ENCODE measurements at regions not wholly inside any gene's neighbourhood (a gene's known extent, or its start where the extent isn't known, plus 50 kb on each side); places are given as distances from the start of the nearest gene placed in this dataset.

DNA sequence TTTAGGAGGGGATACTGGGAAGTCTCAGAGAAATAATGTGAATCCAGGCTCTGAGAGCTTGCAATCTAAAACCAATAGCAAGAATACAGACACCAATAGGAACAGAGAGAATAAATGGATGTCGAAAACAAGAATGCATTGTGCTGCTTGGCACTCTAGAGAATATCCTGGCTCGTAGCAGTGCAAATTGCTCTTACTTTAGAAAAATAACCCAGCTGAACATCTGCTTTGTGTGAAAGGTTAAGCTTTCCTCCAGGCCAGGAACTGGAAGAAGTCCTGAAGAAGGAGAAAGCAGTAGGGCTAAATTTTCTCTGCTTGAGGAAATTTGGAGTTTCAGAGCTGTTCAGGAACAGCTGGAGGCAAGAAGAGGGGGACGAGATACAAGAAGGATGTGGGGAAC is 382.3 kb downstream of the HHIPL2 start:
- DNase-seq = no peak

GRCh38 chr1:222163895-222164294 is 384.0 kb downstream of the HHIPL2 start:
- DNase-seq = no peak

DNA sequence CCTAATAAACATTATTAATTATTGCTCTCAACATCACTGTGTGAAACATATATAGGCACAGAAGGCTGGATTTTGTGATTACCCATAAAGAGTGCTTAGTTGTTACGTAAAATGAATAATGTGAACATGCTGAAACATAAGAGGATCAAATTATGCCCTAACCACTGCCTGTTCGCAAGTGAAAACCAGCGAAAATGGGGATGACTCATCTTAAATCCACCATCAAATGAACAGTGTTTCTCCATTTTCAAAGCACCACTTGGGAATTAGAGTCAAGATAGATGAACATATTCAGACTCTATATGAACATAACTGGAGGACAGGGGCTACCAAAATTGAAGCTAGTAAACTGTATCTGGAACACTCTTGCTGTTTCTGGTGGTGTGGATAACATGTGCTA is 386.2 kb downstream of the HHIPL2 start:
- DNase-seq = no peak

- no peak for DNase-seq
Measured at GRCh38 chr1:222157612-222158011, 390.3 kb downstream of the HHIPL2 start.

DNA sequence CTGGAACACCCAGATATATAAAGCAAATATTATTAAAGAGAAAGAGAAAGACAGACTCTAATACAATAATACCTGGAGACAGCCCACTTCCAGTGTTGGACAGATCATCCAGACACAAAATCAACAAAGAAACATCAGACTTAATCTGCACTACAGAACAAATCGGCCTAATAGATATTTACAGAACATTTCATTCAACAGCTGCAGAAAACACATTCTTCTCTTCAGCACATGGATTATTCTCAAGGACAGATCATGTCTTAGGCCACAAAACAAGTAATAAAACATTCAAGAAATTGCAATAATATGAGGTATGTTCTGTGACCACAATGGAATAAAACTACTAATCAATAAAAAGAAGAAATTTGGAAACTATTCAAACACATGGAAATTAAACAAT is 398.3 kb upstream of the DUSP10 start:
- no peak for DNase-seq

- DNase-seq = no peak
Measured at GRCh38 chr1:222138095-222138494, 396.2 kb upstream of the DUSP10 start.

- no peak for DNase-seq
Measured at GRCh38 chr1:222136869-222137268, 395.0 kb upstream of the DUSP10 start.

DNA sequence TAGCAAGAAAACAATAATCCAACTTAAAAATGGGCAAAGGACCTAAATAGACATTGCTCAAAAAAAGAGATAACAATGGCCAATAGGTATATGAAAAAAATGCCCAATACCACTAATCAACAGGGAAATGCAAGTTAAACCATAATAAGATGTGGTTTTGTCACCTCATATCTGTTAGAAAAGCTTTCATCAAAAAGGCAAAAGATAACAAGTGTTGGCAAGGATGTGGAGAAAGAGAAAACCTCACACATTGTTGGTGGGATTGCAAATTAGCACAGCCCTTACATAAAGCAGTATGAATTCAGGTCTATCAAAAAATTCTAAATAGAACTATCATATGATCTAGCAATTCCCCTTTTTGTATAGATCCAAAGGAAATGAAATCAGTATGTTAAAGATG is 387.2 kb upstream of the DUSP10 start:
- DNase-seq = no peak

DNA sequence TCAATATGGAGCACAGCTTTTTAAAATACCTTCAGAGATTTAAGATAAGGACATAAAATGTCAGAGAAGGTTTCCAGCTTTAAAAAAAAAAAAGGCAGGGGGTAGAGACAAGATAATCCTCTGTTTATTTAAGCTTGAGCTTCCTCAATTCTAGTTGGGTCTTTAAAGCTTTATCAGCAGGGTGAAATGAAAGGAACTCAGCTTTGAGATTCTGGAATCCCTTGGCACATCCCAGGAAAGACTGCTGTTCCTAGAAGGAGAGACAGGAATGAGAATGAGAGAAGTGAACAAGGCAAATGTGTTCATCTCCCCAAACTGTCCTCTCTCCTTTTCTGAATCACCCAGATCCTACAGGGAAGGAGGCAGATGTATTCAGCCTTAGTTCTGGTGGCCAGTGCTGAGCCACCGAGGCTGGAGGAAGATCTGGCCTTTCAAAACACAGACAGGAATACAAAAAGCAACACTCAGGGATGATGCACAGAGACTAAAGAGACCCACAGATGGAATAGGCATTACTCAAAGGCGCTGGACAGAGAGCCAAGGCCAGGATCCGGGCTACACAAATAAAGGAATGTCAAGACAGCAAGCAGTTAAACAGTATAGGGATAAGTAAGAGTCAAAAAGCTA is 385.8 kb upstream of the DUSP10 start:
- no peak for DNase-seq

DNA sequence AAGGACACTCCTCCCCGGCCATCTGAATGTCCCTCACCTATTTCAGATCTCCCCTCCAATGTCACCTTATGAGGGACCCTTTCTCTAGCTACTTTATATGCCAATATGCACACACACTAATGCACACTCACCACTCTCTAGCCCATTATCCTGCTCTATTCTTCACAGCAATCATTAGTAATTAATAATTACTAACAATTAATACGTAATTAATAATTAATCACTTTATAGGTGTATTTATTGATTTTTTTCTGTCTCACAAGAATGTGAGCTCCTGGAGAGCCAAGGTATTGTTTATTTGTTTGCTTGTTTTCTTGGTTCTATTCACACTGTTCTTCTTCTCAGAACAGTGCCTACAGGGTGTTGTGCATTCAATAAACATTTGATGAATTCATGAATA is 385.2 kb upstream of the DUSP10 start:
- DNase-seq = no peak

DNA sequence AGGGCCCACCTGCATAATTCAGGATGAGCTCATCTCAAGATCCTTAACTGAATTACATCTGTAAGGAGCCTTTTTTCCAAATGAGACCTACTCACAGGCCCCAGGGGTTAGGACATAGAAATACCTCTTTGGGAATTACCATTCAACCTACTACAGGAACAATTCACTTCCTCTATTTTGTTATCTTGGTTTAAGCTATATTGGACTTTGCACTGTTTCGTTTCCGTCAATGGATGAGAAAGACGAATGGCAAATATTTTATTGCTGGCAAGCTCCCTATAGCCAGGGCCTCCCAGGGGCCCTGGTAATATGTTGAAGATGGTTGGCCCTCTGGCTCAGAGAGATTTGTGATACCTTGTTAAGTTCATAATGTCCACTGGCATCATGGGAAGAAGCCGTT is 384.2 kb upstream of the DUSP10 start:
- DNase-seq = no peak

DNA sequence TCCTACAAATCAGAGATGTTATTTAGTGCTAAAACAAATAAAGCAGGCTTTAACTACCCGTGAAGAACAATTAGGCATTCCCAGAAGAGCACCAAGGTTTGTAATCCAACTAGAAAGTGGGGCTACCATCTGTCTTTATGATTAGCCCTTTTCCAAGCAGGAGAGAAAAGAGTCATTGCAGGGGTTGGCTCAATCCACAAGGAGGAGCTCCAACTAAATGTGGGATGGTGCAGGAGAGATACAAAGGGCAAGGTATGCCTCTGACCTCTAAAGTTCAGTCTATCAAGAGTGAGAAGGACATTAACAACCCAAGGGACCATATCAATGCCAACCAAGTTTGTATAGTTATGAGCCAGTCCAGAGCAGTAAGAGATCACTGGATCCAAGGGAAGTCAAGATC is 382.7 kb upstream of the DUSP10 start:
- no peak for DNase-seq

GRCh38 chr1:222123111-222123510 is 381.2 kb upstream of the DUSP10 start:
- no peak for DNase-seq

GRCh38 chr1:222117809-222118208 is 375.9 kb upstream of the DUSP10 start:
- DNase-seq = no peak

DNA sequence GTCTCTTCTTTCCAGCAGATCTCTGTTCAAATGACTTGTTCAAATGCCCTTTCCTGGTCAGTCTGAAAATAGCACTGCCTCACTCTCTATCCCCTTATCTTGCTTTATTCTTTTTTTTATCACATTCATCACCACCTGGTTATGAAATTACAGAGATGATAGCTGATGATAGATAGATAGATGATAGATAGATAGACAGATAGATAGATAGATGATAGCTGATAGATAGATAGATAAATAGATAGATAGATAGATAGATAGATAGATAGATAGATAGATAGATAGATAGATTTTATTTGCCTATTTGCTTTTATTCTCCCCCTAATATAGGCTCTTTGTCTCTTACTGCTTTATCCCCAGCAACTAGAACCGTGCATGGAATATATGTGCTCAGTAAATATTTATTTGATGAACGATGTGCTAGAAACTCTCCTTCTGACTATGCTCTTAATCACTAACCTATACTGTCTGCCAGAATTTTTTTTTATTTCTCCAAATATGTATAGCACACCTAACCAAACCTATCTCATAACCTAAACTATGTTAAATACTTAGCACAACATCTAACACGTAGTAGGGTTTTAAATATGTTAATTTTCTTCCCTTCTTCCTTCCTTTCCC is 372.8 kb upstream of the DUSP10 start:
- DNase-seq = no peak

DNA sequence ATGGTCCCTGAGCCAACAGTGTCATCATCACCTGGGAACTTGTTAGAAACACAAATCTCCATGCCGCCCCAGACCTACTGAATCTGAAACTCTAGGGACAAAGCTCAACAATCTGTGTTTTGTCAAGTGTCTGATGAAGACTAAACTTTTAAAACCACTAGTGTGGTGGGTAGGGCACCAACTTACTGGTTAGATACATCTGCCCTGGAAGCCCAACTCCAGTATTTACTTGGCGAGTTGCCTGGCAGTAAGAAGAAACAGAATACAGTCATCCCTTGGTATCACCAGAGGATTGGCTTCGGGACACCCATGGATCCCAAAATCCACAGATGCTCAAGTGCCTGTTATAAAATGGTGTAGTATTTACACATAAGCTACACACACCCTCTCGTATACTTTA is 367.9 kb upstream of the DUSP10 start:
- no peak for DNase-seq

DNA sequence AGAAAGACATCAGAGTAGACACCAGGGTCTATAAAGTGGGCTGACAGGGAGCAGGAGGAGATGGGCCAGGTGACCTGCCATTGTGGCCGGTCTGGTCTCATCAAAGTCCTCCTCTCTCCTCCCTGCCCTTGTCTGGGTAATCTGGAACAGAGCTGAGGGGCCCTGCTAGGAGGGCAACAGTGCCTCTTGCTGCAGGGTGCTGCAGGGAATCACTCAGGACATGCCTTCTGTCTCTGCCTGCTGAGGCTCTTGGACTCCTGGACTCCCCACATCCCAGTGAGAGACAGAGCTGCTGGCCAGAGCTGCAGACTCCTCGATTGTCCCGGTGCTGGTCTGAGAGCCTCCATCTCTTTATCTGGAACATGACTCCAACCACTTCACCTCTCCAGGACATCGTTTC is 366.1 kb upstream of the DUSP10 start:
- no peak for DNase-seq

GRCh38 chr1:222107267-222107666 is 365.4 kb upstream of the DUSP10 start:
- DNase-seq = no peak

DNA sequence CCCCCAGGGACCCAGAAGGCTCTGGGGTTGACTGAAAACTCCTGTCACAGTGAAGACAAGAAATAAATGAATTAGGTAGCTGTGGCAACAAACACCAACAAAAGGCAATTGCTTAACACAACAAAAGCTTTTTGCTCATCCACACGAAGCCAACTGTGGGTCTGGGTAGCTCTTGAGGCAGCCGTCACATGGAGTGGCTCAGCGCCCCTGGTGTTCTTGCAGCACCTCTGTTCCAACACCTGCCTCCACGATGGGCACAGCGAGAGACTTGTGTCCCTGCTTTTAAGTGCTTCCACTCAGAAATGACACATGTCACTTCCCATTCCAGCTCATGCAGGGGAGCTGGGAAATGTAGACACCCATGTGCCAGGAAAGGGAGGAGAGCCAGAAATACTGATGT is 364.5 kb upstream of the DUSP10 start:
- DNase-seq = no peak

GRCh38 chr1:222105861-222106260 is 364.0 kb upstream of the DUSP10 start:
- no peak for DNase-seq

GRCh38 chr1:222105393-222105737 is 363.5 kb upstream of the DUSP10 start:
- DNase-seq = no peak

GRCh38 chr1:222104694-222105392 is 363.0 kb upstream of the DUSP10 start:
- DNase-seq = no peak

DNA sequence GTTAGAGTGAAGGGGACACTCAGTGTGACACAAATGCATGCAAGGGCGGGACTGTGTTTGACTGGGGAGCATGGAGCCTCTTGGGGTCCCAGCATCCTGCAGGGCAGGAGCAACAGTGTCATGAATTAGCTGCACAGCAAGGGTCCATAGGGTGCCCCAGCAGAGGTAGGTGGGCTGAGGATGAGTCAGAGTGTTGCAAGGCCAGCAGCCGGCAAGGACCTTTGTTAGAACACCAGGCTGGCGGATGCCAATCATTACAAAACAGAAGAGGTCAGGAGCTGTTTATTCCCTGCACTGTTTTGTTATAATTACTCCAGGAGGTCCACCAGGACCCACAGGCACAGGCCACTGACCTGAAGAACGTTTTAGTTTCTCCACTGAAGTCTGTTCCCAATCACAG is 362.2 kb upstream of the DUSP10 start:
- no peak for DNase-seq

- no peak for DNase-seq
Measured at GRCh38 chr1:222099746-222100145, 357.9 kb upstream of the DUSP10 start.

- no peak for DNase-seq
Measured at GRCh38 chr1:222098404-222098803, 356.5 kb upstream of the DUSP10 start.

Data from activated CD8-positive, alpha-beta memory T cell treated with anti-CD3 and anti-CD28 coated beads, Interleukin-2, amount 50 U/mL, for 4 hours (primary cell).